Prostate gland (tissue), 2 donors: ENCODE measurements at regions not wholly inside any gene's neighbourhood (a gene's known extent, or its start where the extent isn't known, plus 50 kb on each side); places are given as distances from the start of the nearest gene placed in this dataset.

Experiments used
- DNase-seq: peaks from one replicate; pipeline ENCODE4 v3.0.0-alpha.2; 2019; ENCODE audit warnings: low spot score
- H3K27ac ChIP-seq, 2 donors: fragments of 200-600 bp; sonication (generic); 2 replicates each; pipeline ENCODE4 v1.5.1; 2017 to 2019
- H3K27me3 ChIP-seq: fragments of 200-600 bp; sonication (generic); replicated peaks from 2 replicates; pipeline ENCODE4 v1.5.1; 2019; ENCODE audit not compliant: insufficient read depth
- H3K36me3 ChIP-seq, 2 donors: fragments of 200-600 bp; sonication (generic); 1 replicate in 1 of 2; 2 replicates in 1 of 2; pipeline versions ENCODE4 v1.5.1 to v1.8.1; 2017 to 2019
- H3K4me1 ChIP-seq: fragments of 200-600 bp; sonication (generic); replicated peaks from 2 replicates; pipeline ENCODE4 v1.5.1; 2019
- H3K4me3 ChIP-seq, 2 donors: fragments of 200-600 bp; sonication (generic); 2 replicates each; pipeline ENCODE4 v1.5.1; 2017 to 2019
- H3K9me3 ChIP-seq: fragments of 200-600 bp; sonication (generic); 2 replicates; pipeline ENCODE4 v1.5.1; 2017
- POLR2A ChIP-seq: fragments of 450-650 bp; IDR thresholded peaks from one replicate; pipeline ENCODE4 v1.6.1; 2016; ENCODE audit warnings: antibody characterized with exemption, mild to moderate bottlenecking
- POLR2AphosphoS5 ChIP-seq: sonication (generic); formaldehyde crosslinking; IDR thresholded peaks from one replicate; pipeline ENCODE4 v1.6.1; 2017; ENCODE audit warnings: antibody characterized with exemption
- WGBS: methylation state at CpG from one replicate; pipeline ENCODE4 v1.1.5; 2018; 5-methylcytosine and 5-hydroxymethylcytosine counted together
- intact Hi-C: fragments of 100-400 bp; cut with DNase I; formaldehyde crosslinking; loops from one replicate; pipeline ENCODE4 v1.14.2; 2022
- TF ChIP-seq, protein P1 (sequence below), 4 experiments: fragments of 200-600 bp in 2 of 4; fragments of 450-650 bp in 2 of 4; sonication (generic) in 2 of 4; IDR thresholded peaks; 1 replicate in 3 of 4; 2 replicates in 1 of 4; pipeline ENCODE4 v1.5.1; 2016 to 2019; ENCODE audit warnings: antibody characterized with exemption in 4 of 4, mild to moderate bottlenecking in 2 of 4, moderate library complexity in 2 of 4

DNA sequence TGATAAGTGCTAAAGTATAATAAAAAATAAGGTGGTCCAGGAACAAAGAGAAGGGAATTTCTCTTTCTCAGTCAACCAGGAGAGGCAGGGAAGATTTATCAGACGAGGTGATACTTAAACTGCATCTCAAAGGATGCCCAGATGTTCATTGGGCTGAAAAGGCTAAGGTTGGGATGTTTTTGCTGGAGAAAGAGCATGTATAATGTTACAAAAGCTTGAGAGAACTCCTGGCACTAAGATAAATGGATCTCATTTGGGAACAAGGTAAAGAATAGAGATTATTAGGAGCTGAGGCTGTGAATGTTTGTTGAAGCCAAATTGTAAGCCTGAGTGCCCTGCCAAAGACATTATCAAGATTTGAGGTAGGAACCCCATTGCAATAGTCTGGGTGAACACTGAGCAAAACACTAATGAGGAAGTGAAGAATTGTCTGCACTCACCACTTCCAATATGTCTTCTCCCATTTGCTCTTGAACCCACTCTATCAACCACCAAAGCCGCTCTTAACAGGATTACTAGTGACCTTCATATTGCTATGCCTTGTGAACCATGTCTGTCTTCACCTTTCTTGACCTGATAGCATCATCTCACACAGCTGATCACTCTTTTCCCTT lies 149.0 kb upstream of the ARID2 start:
- no peaks in the 10 kb centered on the region for H3K9me3 ChIP-seq
- H3K4me1 ChIP-seq = no peaks in the 10 kb centered on the region
- H3K27me3 ChIP-seq = no peaks in the 10 kb centered on the region
- DNase-seq = no peak
- no peaks in the 10 kb centered on the region for H3K36me3 ChIP-seq
- H3K27ac ChIP-seq = no peak overlapping the region
- intact Hi-C loops = no loop called here
- H3K4me3 ChIP-seq = no peak overlapping the region
- WGBS = 84% methylated on average over 2 of the region's 2 CpGs
- no peak for TF ChIP-seq POLR2A
- TF ChIP-seq, protein P1, sequence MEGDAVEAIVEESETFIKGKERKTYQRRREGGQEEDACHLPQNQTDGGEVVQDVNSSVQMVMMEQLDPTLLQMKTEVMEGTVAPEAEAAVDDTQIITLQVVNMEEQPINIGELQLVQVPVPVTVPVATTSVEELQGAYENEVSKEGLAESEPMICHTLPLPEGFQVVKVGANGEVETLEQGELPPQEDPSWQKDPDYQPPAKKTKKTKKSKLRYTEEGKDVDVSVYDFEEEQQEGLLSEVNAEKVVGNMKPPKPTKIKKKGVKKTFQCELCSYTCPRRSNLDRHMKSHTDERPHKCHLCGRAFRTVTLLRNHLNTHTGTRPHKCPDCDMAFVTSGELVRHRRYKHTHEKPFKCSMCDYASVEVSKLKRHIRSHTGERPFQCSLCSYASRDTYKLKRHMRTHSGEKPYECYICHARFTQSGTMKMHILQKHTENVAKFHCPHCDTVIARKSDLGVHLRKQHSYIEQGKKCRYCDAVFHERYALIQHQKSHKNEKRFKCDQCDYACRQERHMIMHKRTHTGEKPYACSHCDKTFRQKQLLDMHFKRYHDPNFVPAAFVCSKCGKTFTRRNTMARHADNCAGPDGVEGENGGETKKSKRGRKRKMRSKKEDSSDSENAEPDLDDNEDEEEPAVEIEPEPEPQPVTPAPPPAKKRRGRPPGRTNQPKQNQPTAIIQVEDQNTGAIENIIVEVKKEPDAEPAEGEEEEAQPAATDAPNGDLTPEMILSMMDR (IDR thresholded peaks at IDR 0.05) = no peak
- no peak for TF ChIP-seq POLR2AphosphoS5

- Histone ChIP-seq H3K27me3 (no peaks in the 10 kb centered on the region), H3K9me3 (no peaks in the 10 kb centered on the region), H3K36me3 (no peaks in the 10 kb centered on the region), H3K27ac (no peak overlapping the region), H3K4me3 (no peak overlapping the region), H3K4me1 (no peaks in the 10 kb centered on the region)
- TF ChIP-seq POLR2A (no peak), POLR2AphosphoS5 (no peak)
- TF ChIP-seq, protein P1 (IDR thresholded peaks at IDR 0.05) = no peak
- 94% methylated on average over 1 of the region's 1 CpG for WGBS
- intact Hi-C loops = no loop called here
- no peak for DNase-seq
Measured at GRCh38 chr12:45581112-45581511, 148.4 kb upstream of the ARID2 start.

- DNase-seq = no peak
- no peak overlapping the region for H3K27ac ChIP-seq
- H3K4me3 ChIP-seq = no peak overlapping the region
- TF ChIP-seq, protein P1 (IDR thresholded peaks at IDR 0.05) = no peak
- TF ChIP-seq POLR2AphosphoS5 (no peak), POLR2A (no peak)
- intact Hi-C loops = no loop called here
- no peaks in the 10 kb centered on the region for H3K36me3 ChIP-seq
- H3K4me1 ChIP-seq = no peaks in the 10 kb centered on the region
- H3K27me3 ChIP-seq = no peaks in the 10 kb centered on the region
- no peaks in the 10 kb centered on the region for H3K9me3 ChIP-seq
- 67% methylated on average over 1 of the region's 1 CpG for WGBS
Measured at GRCh38 chr12:45582536-45582935, 147.0 kb upstream of the ARID2 start.

- Histone ChIP-seq H3K4me3 (no peak overlapping the region), H3K9me3 (no peaks in the 10 kb centered on the region), H3K36me3 (no peaks in the 10 kb centered on the region), H3K27me3 (no peaks in the 10 kb centered on the region), H3K27ac (no peak overlapping the region), H3K4me1 (no peaks in the 10 kb centered on the region)
- DNase-seq = no peak
- intact Hi-C loops = no loop called here
- TF ChIP-seq, protein P1 (IDR thresholded peaks at IDR 0.05) = no peak
- TF ChIP-seq POLR2AphosphoS5 (no peak), POLR2A (no peak)
- WGBS = 54% methylated on average over 8 of the region's 8 CpGs
Measured at GRCh38 chr12:45582986-45583659, 146.4 kb upstream of the ARID2 start.

DNA sequence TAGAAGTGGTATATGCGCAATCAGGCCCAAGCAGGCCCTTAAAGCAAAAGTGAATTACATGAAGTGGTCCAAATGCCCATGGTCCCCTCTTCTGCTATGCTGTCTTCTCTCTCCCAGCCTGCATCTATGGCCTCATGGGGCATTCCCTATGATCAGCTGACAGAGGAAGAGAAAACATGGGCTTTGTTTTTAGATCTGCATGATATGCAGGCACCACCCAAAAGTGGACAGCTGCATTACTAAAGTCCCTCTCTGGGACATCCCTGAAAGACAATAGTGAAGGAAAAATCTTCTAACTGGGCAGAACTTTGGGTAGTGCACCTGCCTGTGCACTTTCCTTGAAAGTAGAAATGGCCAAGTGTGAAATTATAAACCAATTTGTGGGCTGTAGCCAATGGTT lies 145.2 kb upstream of the ARID2 start:
- no peak for DNase-seq
- Histone ChIP-seq H3K27ac (no peak overlapping the region), H3K4me3 (no peak overlapping the region), H3K36me3 (no peaks in the 10 kb centered on the region), H3K4me1 (no peaks in the 10 kb centered on the region), H3K27me3 (no peaks in the 10 kb centered on the region), H3K9me3 (no peaks in the 10 kb centered on the region)
- intact Hi-C loops = no loop called here
- TF ChIP-seq, protein P1 (IDR thresholded peaks at IDR 0.05) = no peak
- no peak for TF ChIP-seq POLR2A
- WGBS = 100% methylated on average over 1 of the region's 1 CpG
